Subcutaneous abdominal adipose tissue (tissue), 5 donors: ENCODE measurements at regions not wholly inside any gene's neighbourhood (a gene's known extent, or its start where the extent isn't known, plus 50 kb on each side); places are given as distances from the start of the nearest gene placed in this dataset.

Experiments
- H3K27ac ChIP-seq: one replicate; pipeline ENCODE4 v1.7.0; 2013; ENCODE audit warnings: low read depth, mild to moderate bottlenecking, inconsistent platforms, low read length, moderate library complexity
- H3K27me3 ChIP-seq, 5 donors: one replicate each; pipeline ENCODE4 v1.7.0; 2013; ENCODE audit warnings: low read length in 5 of 5, inconsistent platforms in 1 of 5; ENCODE audit not compliant: control insufficient read depth in 5 of 5, insufficient read depth in 4 of 5
- H3K36me3 ChIP-seq, 5 donors: one replicate each; pipeline ENCODE4 v1.7.0; 2013; ENCODE audit warnings: low read length in 5 of 5; ENCODE audit not compliant: control insufficient read depth in 5 of 5, insufficient read depth in 5 of 5
- H3K4me1 ChIP-seq, 5 donors: one replicate each; pipeline ENCODE4 v1.7.0; 2013; ENCODE audit warnings: low read length in 5 of 5, mild to moderate bottlenecking in 3 of 5, moderate library complexity in 1 of 5; ENCODE audit not compliant: control insufficient read depth in 5 of 5, insufficient read depth in 5 of 5
- H3K4me3 ChIP-seq, 5 donors: one replicate each; pipeline ENCODE4 v1.7.0; 2013; ENCODE audit warnings: low read length in 5 of 5, low read depth in 1 of 5
- H3K9ac ChIP-seq, 5 donors: one replicate each; pipeline ENCODE4 v1.7.0; 2013; ENCODE audit warnings: low read length in 5 of 5, mild to moderate bottlenecking in 4 of 5, moderate library complexity in 3 of 5
- H3K9me3 ChIP-seq, 5 donors: one replicate each; pipeline ENCODE4 v1.7.0; 2013; ENCODE audit warnings: low read length in 5 of 5; ENCODE audit not compliant: control insufficient read depth in 5 of 5
- donor health status: healthy.
- donor health status: healthy.
- donor health status: healthy.
- donor health status: healthy.
- donor health status: healthy.

GRCh38 chr1:4380564-4381168 lies 273.7 kb upstream of the AJAP1 start:
- Histone ChIP-seq H3K4me3 (no peak overlapping the region), H3K27ac (no peak overlapping the region), H3K36me3 (no peaks in the 10 kb centered on the region), H3K27me3 (peaks cover 0 to 5% (median 0%) of the 10 kb centered on the region in 5 donors), H3K4me1 (no peaks in the 10 kb centered on the region), H3K9me3 (peaks cover 4 to 23% (median 13%) of the 10 kb centered on the region in 5 donors), H3K9ac (no peak overlapping the region)

DNA sequence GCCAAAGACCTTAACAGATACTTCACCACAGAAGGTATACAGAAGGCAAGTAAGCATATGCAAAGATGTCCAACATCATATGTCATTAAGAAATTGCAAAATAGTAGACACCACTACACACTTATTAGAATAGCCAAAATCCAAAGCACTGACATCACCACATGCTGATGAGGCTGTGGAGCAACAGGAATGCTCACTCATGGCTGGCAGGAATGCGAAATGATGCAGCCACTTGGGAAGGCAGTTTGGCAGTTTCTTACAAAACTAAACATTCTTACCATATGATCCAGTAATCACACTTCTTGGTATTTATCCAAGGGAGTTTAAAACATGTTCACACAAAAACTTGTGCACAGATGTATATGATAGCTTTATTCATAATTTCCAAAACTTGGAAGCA lies 261.2 kb upstream of the AJAP1 start:
- H3K9me3 ChIP-seq = peaks cover 5 to 21% (median 10%) of the 10 kb centered on the region in 5 donors

GRCh38 chr1:4394366-4394765 lies 260.0 kb upstream of the AJAP1 start:
- no peak overlapping the region for H3K9ac ChIP-seq
- H3K27me3 ChIP-seq = peaks cover 0 to 8% (median 5%) of the 10 kb centered on the region in 5 donors
- no peaks in the 10 kb centered on the region for H3K36me3 ChIP-seq
- peaks cover 5 to 21% (median 10%) of the 10 kb centered on the region in 5 donors for H3K9me3 ChIP-seq
- H3K4me1 ChIP-seq = no peaks in the 10 kb centered on the region
- no peak overlapping the region for H3K4me3 ChIP-seq
- no peak overlapping the region for H3K27ac ChIP-seq

More for the DNA sequence above, 261.2 kb upstream of the AJAP1 start:
- H3K9ac ChIP-seq = no peak overlapping the region
- H3K27ac ChIP-seq = no peak overlapping the region
- peaks cover 0 to 8% (median 5%) of the 10 kb centered on the region in 5 donors for H3K27me3 ChIP-seq
- no peaks in the 10 kb centered on the region for H3K4me1 ChIP-seq
- no peak overlapping the region for H3K4me3 ChIP-seq
- no peaks in the 10 kb centered on the region for H3K36me3 ChIP-seq

DNA sequence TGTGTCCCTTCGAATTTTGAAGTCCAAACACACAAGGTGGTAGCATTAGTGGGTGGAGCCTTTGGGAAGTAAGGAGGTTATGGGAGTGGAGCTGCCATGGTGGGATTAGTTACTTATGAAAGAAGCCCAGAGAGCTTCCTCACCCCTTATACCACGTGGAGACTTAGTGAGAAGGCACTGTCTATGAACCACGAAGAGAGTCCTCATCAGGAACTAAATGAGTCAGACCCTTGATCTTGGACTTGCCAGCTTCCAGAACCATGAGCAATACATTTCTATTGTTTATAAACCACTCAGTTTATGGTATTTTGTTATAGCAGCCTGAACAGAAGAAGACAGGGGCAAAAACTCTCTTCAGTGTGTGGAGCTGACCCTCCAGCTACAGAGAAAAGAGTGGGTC lies 259.3 kb upstream of the AJAP1 start:
- Histone ChIP-seq H3K9me3 (peaks cover 5 to 21% (median 10%) of the 10 kb centered on the region in 5 donors), H3K4me3 (no peak overlapping the region), H3K27ac (no peak overlapping the region), H3K9ac (no peak overlapping the region), H3K4me1 (no peaks in the 10 kb centered on the region), H3K27me3 (peaks cover 0 to 8% (median 0%) of the 10 kb centered on the region in 5 donors), H3K36me3 (no peaks in the 10 kb centered on the region)

- Histone ChIP-seq H3K36me3 (no peaks in the 10 kb centered on the region), H3K4me3 (no peak overlapping the region), H3K9ac (no peak overlapping the region), H3K27me3 (peaks cover 0 to 9% (median 0%) of the 10 kb centered on the region in 5 donors), H3K27ac (no peak overlapping the region), H3K9me3 (peaks cover 5 to 21% (median 10%) of the 10 kb centered on the region in 5 donors), H3K4me1 (no peaks in the 10 kb centered on the region)
These were observed 258.7 kb upstream of the AJAP1 start for GRCh38 chr1:4395676-4396075.

DNA sequence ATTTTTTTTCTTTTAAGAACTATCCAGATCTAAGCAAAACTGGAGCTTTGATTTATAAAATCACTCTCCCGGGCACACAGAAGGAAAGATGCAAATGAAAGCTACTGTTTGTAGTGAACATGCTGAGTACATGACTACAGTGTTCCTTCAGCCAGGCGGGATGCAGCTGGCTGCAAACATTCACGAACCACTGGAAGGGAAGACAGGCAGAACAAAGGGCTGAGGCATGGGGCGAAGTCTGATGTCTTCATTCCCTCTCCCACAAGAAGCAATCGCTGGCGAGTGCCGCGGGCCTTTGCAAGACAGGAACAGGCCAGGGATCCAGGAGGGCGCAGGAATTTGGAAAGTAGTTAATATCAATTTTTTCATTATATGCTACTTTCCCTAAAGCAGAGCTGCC lies 257.9 kb upstream of the AJAP1 start:
- no peak overlapping the region for H3K9ac ChIP-seq
- H3K27me3 ChIP-seq = peaks cover 0 to 7% (median 0%) of the 10 kb centered on the region in 5 donors
- peaks cover 5 to 17% (median 9%) of the 10 kb centered on the region in 5 donors for H3K9me3 ChIP-seq
- H3K4me3 ChIP-seq = no peak overlapping the region
- H3K4me1 ChIP-seq = no peaks in the 10 kb centered on the region
- no peaks in the 10 kb centered on the region for H3K36me3 ChIP-seq
- H3K27ac ChIP-seq = no peak overlapping the region

GRCh38 chr1:4397196-4397595 lies 257.2 kb upstream of the AJAP1 start:
- Histone ChIP-seq H3K27me3 (peaks cover 0 to 7% (median 0%) of the 10 kb centered on the region in 5 donors), H3K27ac (no peak overlapping the region)

DNA sequence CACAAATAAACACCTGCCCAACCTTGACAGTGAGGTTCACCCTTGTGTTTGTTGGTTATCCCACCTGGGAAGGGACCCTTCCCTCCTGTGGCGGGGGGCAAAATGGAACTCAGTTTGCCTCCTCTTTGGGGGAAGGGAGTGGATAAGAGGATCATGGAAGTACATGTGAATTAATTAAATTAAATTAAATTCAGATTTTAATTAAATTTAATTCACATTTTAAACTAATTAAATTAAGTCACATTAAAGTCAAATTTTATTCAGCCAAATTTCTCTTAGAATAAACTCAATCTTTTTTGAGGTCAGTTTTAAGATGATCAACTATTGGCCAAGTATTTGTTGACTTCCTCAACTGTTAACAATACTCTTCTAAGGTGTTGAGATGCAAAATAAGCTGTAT lies 252.4 kb upstream of the AJAP1 start:
- H3K4me1 ChIP-seq = no peaks in the 10 kb centered on the region
- H3K36me3 ChIP-seq = no peaks in the 10 kb centered on the region
- H3K4me3 ChIP-seq = no peak overlapping the region
- H3K9me3 ChIP-seq = peaks cover 0 to 3% (median 0%) of the 10 kb centered on the region in 5 donors
- no peak overlapping the region for H3K9ac ChIP-seq
- H3K27ac ChIP-seq = no peak overlapping the region
- H3K27me3 ChIP-seq = peaks cover 0 to 12% (median 8%) of the 10 kb centered on the region in 5 donors

More at GRCh38 chr1:4397196-4397595, 257.2 kb upstream of the AJAP1 start:
- Histone ChIP-seq H3K9ac (no peak overlapping the region), H3K4me3 (no peak overlapping the region), H3K9me3 (peaks cover 5 to 17% (median 9%) of the 10 kb centered on the region in 5 donors), H3K36me3 (no peaks in the 10 kb centered on the region), H3K4me1 (no peaks in the 10 kb centered on the region)

GRCh38 chr1:4404854-4405590 lies 249.4 kb upstream of the AJAP1 start:
- Histone ChIP-seq H3K36me3 (no peaks in the 10 kb centered on the region), H3K27me3 (peaks cover 0 to 13% (median 8%) of the 10 kb centered on the region in 5 donors), H3K9me3 (peaks cover 0 to 3% (median 0%) of the 10 kb centered on the region in 5 donors), H3K4me1 (no peaks in the 10 kb centered on the region), H3K4me3 (no peak overlapping the region), H3K9ac (no peak overlapping the region), H3K27ac (no peak overlapping the region)

DNA sequence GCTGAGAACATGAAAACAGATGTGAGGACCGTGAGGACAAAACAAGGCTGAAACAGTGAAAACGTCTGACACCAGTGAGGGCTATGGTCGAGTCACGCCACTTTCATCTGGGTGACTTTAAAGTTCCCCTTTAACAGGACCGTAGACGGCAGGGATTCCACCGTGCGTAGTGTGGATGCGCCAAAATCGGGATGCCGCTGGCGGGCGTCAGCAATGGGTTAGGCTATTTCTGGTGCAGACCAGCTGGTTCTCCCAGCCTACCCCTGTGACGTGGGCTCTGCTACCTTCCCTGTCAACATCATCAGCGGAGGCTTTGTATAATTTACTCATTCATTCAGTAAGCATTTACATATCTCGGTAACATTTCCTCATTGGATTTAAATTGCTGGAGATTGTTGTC lies 246.6 kb upstream of the AJAP1 start:
- Histone ChIP-seq H3K27ac (no peak overlapping the region), H3K4me3 (no peak overlapping the region), H3K9ac (no peak overlapping the region), H3K27me3 (peaks cover 0 to 13% (median 7%) of the 10 kb centered on the region in 5 donors), H3K9me3 (peaks cover 0 to 5% (median 0%) of the 10 kb centered on the region in 5 donors), H3K36me3 (no peaks in the 10 kb centered on the region), H3K4me1 (no peaks in the 10 kb centered on the region)
